ENCODE measurements at regions not wholly inside any gene's neighbourhood (a gene's known extent, or its start where the extent isn't known, plus 50 kb on each side); places are given as distances from the start of the nearest gene placed in this dataset.
"Not testable (repeated sequence)": the region's sequence is repeated elsewhere in the genome, so short reads cannot be mapped to it uniquely, and the experiment has no call there.

- TF ChIP-seq CTCF (IDR thresholded peaks at IDR 0.05); POLR2A (IDR thresholded peaks at IDR 0.05); POLR2AphosphoS5 (IDR thresholded peaks at IDR 0.05; ENCODE audit: insufficient read depth in 1 of 2, low read depth in 1 of 2): not testable (repeated sequence)
Measured at GRCh38 chr2:87568554-87569278, 179.2 kb upstream of the PLGLB2 start.
